GM12874 (cell line): ENCODE measurements at regions not wholly inside any gene's neighbourhood (a gene's known extent, or its start where the extent isn't known, plus 50 kb on each side); places are given as distances from the start of the nearest gene placed in this dataset.

Source experiments
- CTCF ChIP-seq: IDR thresholded peaks from 2 replicates; pipeline ENCODE4 v1.5.1; 2011; ENCODE audit warnings: low read depth, mild to moderate bottlenecking, control low read depth, low read length, moderate library complexity; ENCODE audit not compliant: insufficient read depth

GRCh38 chr1:165147799-165148198 lies 208.7 kb downstream of the LMX1A start:
- TF ChIP-seq CTCF = no peak

- TF ChIP-seq CTCF = peak; percentile 78
Observed at GRCh38 chr1:165144757-165145397, 211.6 kb downstream of the LMX1A start.

GRCh38 chr1:165143437-165144065 lies 213.0 kb downstream of the LMX1A start:
- peak; percentile 79 for TF ChIP-seq CTCF

GRCh38 chr1:165138960-165139359 lies 217.6 kb downstream of the LMX1A start:
- TF ChIP-seq CTCF = no peak

- TF ChIP-seq CTCF = no peak
Observed at GRCh38 chr1:165137551-165138316, 218.8 kb downstream of the LMX1A start.

GRCh38 chr1:165134431-165134830 lies 222.1 kb downstream of the LMX1A start:
- no peak for TF ChIP-seq CTCF

GRCh38 chr1:165129568-165130164 lies 226.8 kb downstream of the LMX1A start:
- TF ChIP-seq CTCF = peak; percentile 76
